Hepatocyte (in vitro differentiated cells): ENCODE measurements at regions not wholly inside any gene's neighbourhood (a gene's known extent, or its start where the extent isn't known, plus 50 kb on each side); places are given as distances from the start of the nearest gene placed in this dataset.

Experiments used
- CTCF ChIP-seq: fragments of 200-600 bp; sonication (generic); IDR thresholded peaks from 2 replicates; pipeline ENCODE4 v1.5.1; 2016; ENCODE audit warnings: antibody characterized with exemption, mild to moderate bottlenecking; ENCODE audit not compliant: poor library complexity
- EZH2 ChIP-seq: fragments of 200-600 bp; sonication (generic); IDR thresholded peaks from 2 replicates; pipeline ENCODE4 v1.6.1; 2016; ENCODE audit warnings: antibody characterized with exemption, mild to moderate bottlenecking, borderline replicate concordance
- EZH2phosphoT487 ChIP-seq: fragments of 200-600 bp; sonication (generic); IDR thresholded peaks from one replicate; pipeline ENCODE4 v1.6.1; 2018; ENCODE audit warnings: antibody characterized with exemption, mild to moderate bottlenecking, low read depth, moderate library complexity; ENCODE audit not compliant: unreplicated experiment, severe bottlenecking

GRCh38 chr13:33628662-33629061 is 189.3 kb upstream of the RFC3 start:
- TF ChIP-seq EZH2 (no peak), CTCF (no peak), EZH2phosphoT487 (no peak)
